Body of pancreas (tissue), 4 donors: ENCODE measurements at regions not wholly inside any gene's neighbourhood (a gene's known extent, or its start where the extent isn't known, plus 50 kb on each side); places are given as distances from the start of the nearest gene placed in this dataset.
"Not testable (repeated sequence)": the region's sequence is repeated elsewhere in the genome, so short reads cannot be mapped to it uniquely, and the experiment has no call there.

Experiments
- ATAC-seq: fragments of 150-250 bp; one replicate; pipeline ENCODE4 v1.9.1; 2016
- DNase-seq, 4 donors: peaks; one replicate each; pipeline ENCODE4 v3.0.0-alpha.2; 2019
- H3K27ac ChIP-seq, 4 donors: fragments of 200-600 bp; sonication (generic); 1 replicate in 3 of 4; 2 replicates in 1 of 4; pipeline versions ENCODE4 v1.5.1 to v1.6.1; 2016 to 2019; ENCODE audit warnings: mild to moderate bottlenecking in 1 of 4, mixed read lengths in 1 of 4, moderate library complexity in 1 of 4
- H3K27me3 ChIP-seq, 2 donors: fragments of 200-600 bp; sonication (generic); one replicate each; pipeline ENCODE4 v1.6.0; 2016; ENCODE audit warnings: mild to moderate bottlenecking in 1 of 2
- H3K36me3 ChIP-seq, 2 donors: fragments of 200-600 bp; sonication (generic); replicated peaks in 1 of 2; 2 replicates each; pipeline ENCODE4 v1.5.1; 2016; ENCODE audit warnings: low read depth in 2 of 2; ENCODE audit not compliant: insufficient read depth in 1 of 2
- H3K4me1 ChIP-seq: fragments of 200-600 bp; sonication (generic); one replicate; pipeline ENCODE4 v1.6.0; 2016
- H3K4me3 ChIP-seq, 2 donors: fragments of 200-600 bp; sonication (generic); 1 replicate in 1 of 2; 2 replicates in 1 of 2; pipeline ENCODE4 v1.5.1; 2016 to 2019
- H3K9me3 ChIP-seq, 3 donors: fragments of 200-600 bp; sonication (generic); 1 replicate in 2 of 3; 2 replicates in 1 of 3; pipeline ENCODE4 v1.5.1; 2016
- POLR2A ChIP-seq, 3 donors: fragments of 450-650 bp; IDR thresholded peaks; one replicate each; pipeline ENCODE4 v1.6.1; 2016; ENCODE audit warnings: antibody characterized with exemption in 3 of 3, mild to moderate bottlenecking in 2 of 3
- WGBS, 2 donors: methylation state at CpG; one replicate each; pipeline ENCODE4 v1.1.5; 2017; 5-methylcytosine and 5-hydroxymethylcytosine counted together
- intact Hi-C: fragments of 100-400 bp; cut with DNase I; formaldehyde crosslinking; loops from one replicate; pipeline ENCODE4 v1.15.1; 2023
- TF ChIP-seq, protein P1 (sequence below), 7 experiments: fragments of 450-650 bp in 4 of 7; fragments of 200-600 bp in 3 of 7; sonication (generic) in 3 of 7; IDR thresholded peaks; one replicate each; pipeline ENCODE4 v1.5.1; 2016 to 2019; ENCODE audit warnings: antibody characterized with exemption in 7 of 7

DNA sequence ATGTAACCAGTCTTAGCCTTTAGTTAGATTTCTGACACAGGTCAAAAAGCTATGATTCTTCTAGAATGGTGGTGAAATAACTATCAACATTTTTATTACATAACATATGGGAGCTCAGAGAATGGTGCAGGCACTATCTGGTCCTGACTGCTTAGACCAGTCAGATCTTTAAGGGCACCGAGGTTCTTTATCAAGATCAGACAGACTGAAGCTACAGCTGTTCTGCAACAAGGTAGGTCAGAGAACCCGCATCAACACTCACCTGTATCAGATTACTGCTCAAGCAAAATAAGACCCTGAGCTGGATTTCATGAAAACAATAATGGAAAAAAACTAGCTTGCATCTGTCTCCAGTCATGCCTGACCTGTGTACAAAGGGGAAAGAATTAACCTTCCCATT is 160.4 kb downstream of the KCNJ2 start:
- intact Hi-C loops, result no loop called here
- no peak for ATAC-seq
- Histone ChIP-seq H3K4me1 (no peaks in the 10 kb centered on the region), H3K9me3 (no peaks in the 10 kb centered on the region), H3K4me3 (no peak overlapping the region), H3K27ac (no peak overlapping the region), H3K36me3 (no peaks in the 10 kb centered on the region), H3K27me3 (no peaks in the 10 kb centered on the region)
- DNase-seq, result no peak
- 54 to 64% methylated on average over 2 of the region's 2 CpGs for WGBS, 2 donors
- TF ChIP-seq, protein P1, sequence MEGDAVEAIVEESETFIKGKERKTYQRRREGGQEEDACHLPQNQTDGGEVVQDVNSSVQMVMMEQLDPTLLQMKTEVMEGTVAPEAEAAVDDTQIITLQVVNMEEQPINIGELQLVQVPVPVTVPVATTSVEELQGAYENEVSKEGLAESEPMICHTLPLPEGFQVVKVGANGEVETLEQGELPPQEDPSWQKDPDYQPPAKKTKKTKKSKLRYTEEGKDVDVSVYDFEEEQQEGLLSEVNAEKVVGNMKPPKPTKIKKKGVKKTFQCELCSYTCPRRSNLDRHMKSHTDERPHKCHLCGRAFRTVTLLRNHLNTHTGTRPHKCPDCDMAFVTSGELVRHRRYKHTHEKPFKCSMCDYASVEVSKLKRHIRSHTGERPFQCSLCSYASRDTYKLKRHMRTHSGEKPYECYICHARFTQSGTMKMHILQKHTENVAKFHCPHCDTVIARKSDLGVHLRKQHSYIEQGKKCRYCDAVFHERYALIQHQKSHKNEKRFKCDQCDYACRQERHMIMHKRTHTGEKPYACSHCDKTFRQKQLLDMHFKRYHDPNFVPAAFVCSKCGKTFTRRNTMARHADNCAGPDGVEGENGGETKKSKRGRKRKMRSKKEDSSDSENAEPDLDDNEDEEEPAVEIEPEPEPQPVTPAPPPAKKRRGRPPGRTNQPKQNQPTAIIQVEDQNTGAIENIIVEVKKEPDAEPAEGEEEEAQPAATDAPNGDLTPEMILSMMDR (IDR thresholded peaks at IDR 0.05), result no peak
- no peak for TF ChIP-seq POLR2A (IDR thresholded peaks at IDR 0.05)

DNA sequence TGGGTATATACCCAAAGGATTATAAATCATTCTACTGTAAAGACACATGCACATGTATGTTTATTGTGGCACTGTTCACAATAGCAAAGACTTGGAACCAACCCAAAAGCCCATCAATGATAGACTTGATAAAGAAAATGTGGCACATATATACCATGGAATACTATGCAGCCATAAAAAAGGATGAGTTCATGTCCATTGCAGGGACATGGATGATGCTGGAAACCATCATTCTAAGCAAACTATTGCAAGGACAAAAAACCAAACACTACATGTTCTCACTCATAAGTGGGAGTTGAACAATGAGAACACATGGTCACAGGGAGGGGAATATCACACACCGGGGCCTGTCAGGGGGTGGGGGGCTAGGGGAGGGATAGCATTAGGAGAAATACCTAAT is 161.7 kb downstream of the KCNJ2 start:
- 100% methylated on average over 1 of the region's 1 CpG for WGBS, 2 donors
- H3K27me3 ChIP-seq, intact Hi-C loops, H3K4me3 ChIP-seq, DNase-seq, H3K36me3 ChIP-seq, ATAC-seq, H3K9me3 ChIP-seq, H3K4me1 ChIP-seq, H3K27ac ChIP-seq: not testable (repeated sequence)

DNA sequence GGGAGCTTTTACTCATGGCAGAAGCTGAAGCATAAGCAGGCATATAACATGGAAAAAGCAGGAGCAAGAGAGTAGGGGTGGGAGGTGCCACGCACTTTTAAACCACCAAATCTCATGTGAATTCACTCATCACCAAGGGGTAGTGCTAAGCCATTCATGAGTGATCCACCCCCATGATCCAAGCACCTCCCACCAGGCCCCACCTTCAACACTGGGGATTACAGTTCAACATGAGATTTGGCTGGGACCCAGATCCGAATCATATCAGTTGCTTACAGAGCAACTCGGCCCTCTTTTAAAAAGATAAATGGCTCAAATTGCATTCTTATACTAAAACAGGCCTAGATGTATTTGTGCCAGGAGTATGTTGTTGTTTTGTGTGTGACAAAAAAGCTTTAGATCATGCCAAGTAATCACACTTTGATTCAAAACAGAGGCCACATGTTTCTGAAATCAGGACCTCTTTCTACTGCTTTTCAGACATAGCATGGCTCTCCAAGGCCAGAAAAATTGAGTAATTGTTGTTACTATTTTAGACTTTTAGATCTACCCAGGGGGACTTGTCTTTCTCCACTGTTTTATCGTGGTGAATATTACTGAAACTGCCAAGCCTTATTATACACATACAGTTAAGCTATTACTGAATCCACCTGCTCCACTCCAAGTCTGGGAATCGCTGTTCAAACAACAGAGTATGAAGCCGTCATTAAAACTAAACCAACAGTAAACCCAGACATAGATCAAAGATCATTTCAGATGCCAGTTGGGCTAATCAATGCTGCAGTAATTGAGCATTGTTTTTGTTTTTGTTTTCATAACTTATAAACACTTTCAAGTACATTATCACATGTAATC is 163.3 kb downstream of the KCNJ2 start:
- Histone ChIP-seq H3K27me3 (no peaks in the 10 kb centered on the region), H3K4me1 (no peaks in the 10 kb centered on the region), H3K9me3 (no peaks in the 10 kb centered on the region), H3K27ac (no peak overlapping the region), H3K4me3 (no peak overlapping the region), H3K36me3 (no peaks in the 10 kb centered on the region)
- ATAC-seq, result no peak
- 42 to 50% methylated on average over 6 of the region's 6 CpGs for WGBS, 2 donors
- DNase-seq, result no peak
- intact Hi-C loops, result no loop called here
- TF ChIP-seq, protein P1 (IDR thresholded peaks at IDR 0.05), result no peak
- TF ChIP-seq POLR2A (IDR thresholded peaks at IDR 0.05), result no peak

DNA sequence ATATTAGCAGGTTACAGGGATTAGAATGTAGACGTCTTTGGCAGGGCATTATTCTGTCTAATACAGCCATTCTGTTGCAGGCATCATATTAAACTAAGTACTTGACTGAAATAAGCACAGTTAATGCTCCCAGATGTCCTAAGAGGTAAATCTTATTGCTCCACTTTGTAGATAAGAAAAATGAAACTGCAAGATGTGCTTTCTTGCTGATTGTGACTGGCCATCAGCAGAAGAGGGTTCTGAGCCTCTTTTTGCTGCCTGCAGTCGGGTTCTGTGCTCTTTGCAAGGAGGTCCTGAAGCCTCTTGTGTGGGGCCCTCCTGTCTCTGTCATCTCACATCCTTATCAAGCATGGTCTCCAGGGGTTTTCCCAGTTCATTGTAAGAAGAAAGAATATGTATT is 167.1 kb downstream of the KCNJ2 start:
- no peak for TF ChIP-seq POLR2A (IDR thresholded peaks at IDR 0.05)
- TF ChIP-seq, protein P1 (IDR thresholded peaks at IDR 0.05), result no peak
- Histone ChIP-seq H3K4me1 (no peaks in the 10 kb centered on the region), H3K36me3 (no peaks in the 10 kb centered on the region), H3K27me3 (no peaks in the 10 kb centered on the region), H3K9me3 (no peaks in the 10 kb centered on the region), H3K27ac (no peak overlapping the region), H3K4me3 (no peak overlapping the region)
- DNase-seq (no peak), ATAC-seq (no peak)
- intact Hi-C loops, result no loop called here
- 46 to 57% methylated on average over 2 of the region's 2 CpGs for WGBS, 2 donors

DNA sequence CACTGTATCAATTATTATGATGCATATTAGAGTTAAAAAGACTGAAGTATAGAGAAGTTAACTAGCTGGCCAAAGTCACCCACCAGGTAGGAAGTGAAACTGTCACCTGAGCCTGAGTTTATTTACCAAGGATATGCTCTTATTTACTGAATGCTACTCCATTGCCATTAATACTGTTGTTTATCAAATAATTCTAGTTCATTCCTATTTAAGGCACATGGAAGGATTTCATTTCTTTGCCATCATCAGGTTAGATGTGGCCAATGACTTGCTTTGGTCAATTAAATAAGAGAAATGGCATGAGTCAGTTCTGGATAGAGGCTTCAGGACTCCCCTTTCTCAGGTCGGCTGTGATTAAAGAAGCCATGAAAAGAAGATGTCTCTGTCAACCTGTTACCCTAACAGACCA is 169.6 kb downstream of the KCNJ2 start:
- intact Hi-C loops, result no loop called here
- 35 to 40% methylated on average over 1 of the region's 1 CpG for WGBS, 2 donors
- no peak for ATAC-seq
- no peaks in the 10 kb centered on the region for H3K9me3 ChIP-seq
- TF ChIP-seq, protein P1 (IDR thresholded peaks at IDR 0.05), result no peak
- no peak for TF ChIP-seq POLR2A (IDR thresholded peaks at IDR 0.05)
- no peak overlapping the region for H3K4me3 ChIP-seq
- no peaks in the 10 kb centered on the region for H3K4me1 ChIP-seq
- H3K27me3 ChIP-seq, result no peaks in the 10 kb centered on the region
- no peak overlapping the region for H3K27ac ChIP-seq
- H3K36me3 ChIP-seq, result no peaks in the 10 kb centered on the region
- DNase-seq, result no peak
